ENCODE measurements at regions not wholly inside any gene's neighbourhood (a gene's known extent, or its start where the extent isn't known, plus 50 kb on each side); places are given as distances from the start of the nearest gene placed in this dataset.

DNA sequence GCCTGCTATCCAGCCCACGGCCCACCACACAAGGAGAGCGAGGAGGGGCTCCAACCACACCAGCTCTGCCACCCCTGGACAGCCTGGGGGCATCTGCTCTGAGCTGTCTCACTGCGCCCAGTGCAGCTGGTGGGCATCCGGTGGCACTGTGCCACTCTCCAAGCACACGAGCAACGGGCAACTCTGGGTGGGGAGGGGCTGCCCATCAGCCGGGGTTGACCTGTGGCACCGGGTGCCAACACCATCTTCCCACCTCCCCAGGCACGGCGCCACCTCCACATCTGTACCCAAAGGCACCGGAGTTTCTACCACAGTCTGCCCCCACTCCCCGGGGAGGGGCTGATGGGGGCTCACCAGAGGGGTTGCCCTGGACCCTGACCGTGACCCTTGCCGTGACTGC lies 241.8 kb downstream of the RBFOX3 start:
- no peak for DNase-seq (ENCODE audit: low read depth)

DNA sequence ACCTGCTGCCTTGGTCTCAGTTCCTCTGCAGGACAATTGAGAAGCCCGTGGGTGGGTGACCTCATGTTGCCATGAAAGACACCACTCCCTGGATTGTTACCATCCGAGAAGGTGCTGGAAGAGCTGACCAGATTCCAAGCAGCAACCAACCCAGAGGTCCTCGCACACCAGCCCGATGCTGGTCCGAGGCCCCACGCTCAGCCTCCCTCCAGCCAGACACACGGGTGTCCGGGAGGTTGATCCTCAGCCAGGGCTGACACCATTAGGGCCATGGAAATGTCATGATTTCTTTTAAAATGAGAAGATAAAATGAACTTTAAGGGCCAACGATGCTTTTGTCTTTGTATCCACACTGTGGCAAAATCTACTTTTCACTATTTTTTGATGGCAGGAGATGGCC lies 242.3 kb downstream of the RBFOX3 start:
- DNase-seq (ENCODE audit: low read depth) = no peak

DNA sequence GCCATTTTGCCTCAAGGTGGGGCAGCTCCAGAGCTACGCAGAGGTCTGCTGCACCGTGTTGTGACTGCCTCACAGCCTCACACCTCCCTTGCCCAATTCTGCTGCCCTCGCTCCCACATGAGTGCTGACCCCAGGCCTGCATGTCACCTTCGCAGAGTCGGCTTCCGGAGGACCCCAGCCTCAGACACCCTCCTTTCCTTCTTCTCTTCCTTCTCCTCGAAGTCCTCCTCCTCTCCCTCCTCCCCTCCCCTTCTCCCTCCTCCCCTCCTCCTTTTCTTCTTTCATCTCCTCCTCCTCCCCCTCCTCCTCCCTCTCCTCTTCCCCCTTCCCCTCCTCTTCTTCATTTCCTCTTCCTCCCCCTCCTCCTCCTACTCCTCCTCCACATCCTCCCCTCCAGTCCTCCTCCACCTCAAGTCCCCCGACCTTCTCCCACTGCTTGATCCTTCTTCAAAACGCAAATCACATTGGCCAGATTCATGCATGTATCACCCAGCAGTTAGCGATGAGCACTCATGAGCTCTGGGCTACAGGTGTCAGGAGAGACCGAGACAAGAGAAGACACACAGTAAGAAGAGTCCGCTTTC lies 243.8 kb downstream of the RBFOX3 start:
- no peak for DNase-seq (ENCODE audit: low read depth)

DNA sequence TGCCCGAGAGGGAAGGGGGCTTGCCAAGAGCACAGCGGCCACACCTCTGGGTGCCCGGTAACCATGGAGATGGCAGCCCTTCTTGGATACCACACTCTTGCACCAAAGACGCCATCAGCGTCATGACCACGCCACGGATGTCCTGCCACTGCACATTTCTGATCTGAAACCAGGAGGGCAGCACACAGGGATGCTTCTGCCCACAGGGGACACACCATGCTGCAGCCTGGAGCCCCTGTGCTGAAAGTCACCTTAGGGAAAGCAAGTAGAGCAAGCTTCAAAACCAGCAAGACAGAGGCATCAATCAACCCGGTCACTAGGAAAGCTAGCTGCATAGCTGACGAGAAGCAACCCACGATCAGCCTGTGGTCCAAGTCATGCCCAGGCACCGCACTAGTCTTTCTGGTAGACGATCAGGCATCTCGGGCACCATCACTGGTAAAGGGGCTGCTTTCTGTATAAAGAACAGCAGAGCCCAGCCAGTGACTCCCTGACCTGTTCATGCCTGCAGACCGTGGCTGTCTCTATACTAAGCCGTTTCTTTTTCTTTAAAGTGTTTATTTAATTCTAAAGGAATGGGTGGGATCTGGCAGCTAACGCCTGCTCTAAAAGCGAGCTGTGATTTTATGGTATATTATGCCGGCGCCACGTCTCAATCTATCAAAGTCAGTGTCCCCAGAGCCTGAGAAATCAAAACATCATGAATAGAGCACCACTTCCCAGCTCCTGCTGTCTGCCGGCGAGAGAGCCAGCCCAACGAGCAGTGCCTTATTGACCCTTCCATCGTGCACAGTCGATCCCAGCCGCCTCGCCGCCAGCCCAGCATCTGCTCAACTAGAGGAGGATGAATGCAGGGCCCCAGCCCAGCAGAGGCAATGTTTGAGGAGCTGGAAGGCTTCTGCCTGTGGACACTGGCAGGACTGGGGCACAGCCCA lies 244.7 kb downstream of the RBFOX3 start:
- no peak for DNase-seq (ENCODE audit: low read depth)

DNA sequence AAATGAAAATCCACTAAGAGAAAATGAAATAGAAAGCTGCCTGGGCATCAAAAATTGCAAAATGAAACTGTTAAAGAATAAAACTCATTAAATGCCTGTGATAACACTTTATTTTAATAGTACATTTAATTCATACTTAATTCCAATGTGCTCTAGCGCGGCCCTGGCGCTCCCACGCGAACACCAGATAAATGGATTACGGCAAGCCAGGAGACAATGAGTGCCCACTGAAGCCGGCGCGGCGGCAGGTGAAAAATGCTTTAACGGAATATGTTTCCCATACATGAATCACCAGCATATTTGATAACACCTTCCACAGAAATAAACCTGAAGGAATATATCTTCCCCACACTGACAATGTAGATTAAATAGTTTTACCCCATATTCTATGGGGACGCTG lies 245.5 kb downstream of the RBFOX3 start:
- DNase-seq (ENCODE audit: low read depth) = no peak

DNA sequence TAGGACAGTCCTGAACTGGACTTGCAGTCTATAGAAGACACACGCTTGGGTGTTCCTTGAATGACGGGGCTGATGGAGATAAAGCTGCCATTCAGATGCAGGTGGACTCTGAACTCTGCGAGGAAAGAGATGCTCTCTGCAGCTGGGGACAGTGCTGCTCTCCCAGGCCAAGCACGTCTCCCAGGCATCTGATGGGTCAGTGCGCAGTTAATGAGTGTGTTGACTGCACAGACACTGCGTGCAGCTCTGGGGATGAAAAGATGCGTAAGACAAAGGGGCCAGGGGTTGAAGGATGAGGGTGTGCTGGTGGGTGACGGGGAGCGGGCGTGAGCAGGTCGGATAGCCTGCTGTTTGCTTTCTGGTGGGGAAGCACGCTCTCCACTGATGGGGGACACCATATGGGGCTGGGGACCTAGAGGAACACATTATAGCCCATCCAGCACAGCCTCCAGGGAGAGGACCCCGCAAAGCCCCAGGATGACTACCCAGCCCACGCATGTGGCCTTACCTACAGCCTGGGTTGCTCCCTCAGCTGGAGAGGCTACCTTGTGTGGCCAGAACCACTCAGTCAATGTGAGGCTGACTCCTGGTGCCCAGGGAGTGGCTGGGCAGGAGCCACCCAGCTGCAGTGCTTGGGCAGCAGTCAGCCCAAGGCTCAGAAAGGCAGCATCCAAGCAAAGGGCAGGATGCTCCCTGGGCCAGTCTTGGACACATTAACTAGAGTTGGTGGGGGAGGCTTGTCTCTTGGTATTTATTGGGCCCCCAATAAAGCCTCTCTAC lies 246.3 kb downstream of the RBFOX3 start:
- no peak for DNase-seq (ENCODE audit: low read depth)

DNA sequence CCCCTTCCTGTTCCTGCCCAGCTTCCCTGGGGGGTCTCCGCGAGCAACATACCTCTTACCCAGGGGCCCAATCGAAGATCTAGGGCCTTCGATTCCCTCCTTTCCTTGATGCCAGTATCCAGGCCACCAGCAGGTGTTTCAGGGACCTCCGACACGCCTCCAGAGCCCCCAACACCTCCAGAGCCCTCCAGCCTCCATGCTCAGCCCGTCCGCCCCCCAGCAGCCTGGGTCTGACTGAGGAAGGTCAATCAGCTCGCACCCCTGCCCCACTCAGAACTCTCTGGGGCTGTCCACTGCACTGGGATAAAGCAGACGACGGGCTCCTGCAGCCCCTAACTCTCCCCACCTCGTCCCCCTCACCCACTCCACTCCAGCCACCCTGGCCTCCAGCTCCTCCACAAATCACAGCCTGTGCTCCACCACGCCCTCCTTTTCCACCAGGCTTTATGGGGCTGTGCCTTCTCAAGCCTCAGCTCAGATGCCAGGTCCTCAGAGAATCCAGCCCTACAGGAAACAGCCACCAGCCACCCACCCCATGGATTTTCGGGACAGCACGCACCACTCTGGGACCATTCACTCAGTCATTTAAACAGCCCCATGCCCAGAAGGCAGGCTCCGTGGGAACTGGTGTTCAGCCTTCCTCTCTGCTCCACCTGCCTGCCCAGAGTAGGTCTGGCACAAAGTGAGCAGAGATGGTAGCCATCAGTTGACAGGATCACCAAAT lies 247.1 kb downstream of the RBFOX3 start:
- DNase-seq (ENCODE audit: low read depth) = no peak

DNA sequence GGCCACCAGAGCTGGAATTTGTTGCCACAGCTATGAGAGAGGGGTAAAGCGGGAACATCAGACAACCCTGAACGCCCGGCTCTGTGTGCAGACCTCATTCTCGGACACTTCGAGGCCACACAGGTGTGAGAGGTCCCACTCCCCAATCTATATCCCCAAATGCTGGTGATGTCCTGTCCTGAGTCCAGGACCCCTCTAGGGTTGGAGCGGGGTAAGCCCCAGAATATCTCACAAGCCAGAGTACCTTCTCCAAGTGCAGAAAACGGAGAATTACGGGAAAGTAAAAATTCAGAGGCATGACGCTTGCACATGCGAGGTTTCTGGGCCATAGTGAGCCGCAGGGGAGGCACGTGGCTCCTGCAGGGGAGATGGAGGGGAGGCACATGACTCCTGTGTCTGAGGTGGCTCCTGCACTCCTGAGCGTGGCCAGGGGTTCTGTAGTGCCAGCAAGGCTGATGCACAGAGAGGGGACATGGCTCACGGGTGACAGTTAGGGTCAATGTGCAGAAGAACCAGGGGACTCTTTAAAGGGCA lies 248.0 kb downstream of the RBFOX3 start:
- no peak for DNase-seq (ENCODE audit: low read depth)

DNA sequence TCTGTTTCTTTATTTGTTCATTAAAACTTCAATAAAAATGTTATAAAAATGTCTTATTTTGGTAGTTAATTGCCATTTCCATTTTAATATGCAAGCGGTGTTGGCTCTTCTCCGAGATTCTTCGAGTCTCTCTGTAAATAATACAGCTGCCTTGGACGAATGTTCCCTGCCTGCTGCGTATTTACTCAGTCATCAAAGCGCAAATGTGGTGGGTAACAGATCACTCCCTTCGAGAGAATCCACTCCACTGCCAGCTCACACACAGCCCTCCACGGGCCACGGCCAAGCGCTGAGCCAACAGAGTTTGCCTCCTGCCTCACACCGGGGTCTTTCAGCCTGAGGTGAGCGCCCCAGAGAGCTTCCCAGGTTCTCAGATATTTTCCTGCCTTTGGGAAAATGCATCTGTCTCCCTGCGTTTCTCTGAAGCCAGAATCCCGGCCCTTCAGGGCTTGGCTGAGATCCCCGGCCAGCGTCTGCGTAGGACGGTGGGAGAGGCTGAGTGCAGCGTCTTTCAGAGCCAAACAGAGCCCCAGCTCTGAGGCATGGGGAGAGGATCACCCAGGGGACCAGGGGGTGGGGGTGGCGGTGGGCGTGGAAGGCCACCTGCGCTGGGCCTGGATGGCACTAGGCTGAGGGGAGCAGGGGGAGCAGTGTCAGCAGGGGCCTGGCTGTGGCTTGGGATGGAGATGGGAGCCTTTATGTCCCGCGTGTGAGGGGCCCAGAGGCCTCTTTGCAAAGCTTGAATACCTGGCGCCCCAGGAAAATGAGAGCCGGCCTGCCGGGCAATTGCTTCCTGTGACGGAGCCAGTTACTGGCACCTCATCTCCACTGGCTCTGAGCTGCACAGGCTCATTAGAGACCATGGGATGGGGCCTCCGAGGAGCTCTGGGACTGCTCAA lies 248.7 kb downstream of the RBFOX3 start:
- no peak for DNase-seq (ENCODE audit: low read depth)

DNA sequence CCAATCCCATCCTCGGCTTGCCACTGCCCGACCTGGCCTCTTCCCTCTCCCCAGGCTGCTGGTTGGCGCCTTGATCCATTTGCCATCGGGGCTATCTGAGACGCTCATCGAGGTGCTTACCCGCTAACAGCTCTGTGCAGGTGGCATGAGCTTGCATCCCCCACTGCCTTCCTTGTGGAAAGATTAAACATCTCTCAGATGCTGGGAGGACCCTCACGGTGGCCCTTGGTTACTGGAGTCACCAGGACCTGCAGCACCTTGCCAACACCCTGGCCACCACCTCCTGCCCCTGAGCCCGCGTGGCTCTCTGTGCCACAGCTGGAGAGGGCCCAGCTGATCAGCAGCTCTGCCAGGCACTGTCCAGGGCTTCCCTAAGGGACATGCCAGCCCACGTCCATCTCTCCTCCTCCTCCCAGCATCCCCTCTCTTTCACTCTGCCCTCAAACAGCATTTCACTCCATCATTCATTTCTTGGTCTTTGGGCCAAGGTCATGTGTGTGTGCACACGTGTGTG lies 249.6 kb downstream of the RBFOX3 start:
- DNase-seq (ENCODE audit: low read depth) = no peak

DNA sequence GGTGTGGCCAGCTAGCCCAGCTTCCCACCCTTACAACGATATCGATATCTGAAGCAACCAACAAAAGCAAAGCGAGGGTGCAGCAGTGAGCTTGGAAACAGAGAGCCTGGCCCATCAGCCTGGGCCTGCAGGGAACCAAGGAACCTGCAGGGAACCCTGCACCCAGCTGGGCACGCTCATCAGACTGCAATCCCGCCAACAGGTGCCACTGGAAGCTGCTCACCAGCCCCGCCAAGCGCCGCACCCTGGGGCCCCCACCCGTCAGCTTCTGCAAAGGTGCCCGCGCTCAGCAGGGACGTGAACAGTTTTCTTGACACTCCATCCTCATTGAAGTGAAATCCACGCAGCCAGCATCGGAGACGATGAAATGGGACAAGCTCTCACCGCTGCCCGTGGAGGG lies 250.7 kb downstream of the RBFOX3 start:
- no peak for DNase-seq (ENCODE audit: low read depth)

DNA sequence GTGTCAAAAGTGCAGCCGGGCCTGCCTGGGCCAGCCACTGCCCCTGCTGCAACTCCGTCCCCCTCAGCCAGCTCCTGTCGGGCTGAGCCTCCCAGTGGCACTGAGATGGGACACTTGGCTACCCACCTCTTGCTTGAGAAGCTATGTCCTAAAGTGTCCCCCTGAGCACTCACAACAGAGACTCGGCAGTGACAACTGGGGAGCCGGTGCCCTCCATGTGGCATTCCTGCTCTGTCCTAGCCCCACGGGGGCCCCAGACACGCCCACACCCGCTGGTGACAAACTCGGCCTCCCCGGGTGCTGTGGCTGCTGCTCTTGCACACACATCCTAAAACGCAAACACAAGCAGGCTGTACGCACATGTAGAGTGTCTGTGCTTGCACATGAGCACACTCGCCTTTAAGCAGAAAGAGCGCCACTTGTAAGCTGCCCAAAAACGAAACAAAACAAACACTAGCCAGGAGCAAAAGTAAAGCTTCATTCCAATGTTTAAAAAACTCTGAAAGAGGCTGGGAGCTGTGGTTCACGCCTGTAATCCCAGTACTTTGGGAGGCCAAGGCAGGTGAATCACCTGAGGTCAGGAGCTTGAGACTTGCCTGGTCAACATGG lies 253.9 kb downstream of the RBFOX3 start:
- DNase-seq (ENCODE audit: low read depth) = no peak

DNA sequence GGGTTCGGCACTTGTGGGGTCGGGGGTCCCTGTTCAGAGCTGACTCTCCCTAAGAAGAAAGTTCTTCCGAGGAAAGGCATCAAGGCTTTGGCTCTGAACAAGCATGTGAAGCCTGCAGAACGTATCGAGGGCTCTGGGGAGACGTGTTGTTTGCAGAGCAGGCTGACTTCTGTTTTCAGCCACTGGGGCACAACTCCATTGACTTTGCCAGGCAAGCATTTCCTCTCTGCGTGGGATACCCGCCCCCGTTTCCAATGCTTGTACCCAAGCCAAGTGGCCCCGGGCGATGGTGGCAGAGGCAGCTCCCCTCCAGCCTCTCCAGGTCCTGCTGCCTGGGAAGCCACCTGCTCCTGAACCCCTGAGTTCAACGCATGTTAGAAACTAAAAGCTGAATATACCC lies 255.7 kb downstream of the RBFOX3 start:
- DNase-seq (ENCODE audit: low read depth) = no peak

DNA sequence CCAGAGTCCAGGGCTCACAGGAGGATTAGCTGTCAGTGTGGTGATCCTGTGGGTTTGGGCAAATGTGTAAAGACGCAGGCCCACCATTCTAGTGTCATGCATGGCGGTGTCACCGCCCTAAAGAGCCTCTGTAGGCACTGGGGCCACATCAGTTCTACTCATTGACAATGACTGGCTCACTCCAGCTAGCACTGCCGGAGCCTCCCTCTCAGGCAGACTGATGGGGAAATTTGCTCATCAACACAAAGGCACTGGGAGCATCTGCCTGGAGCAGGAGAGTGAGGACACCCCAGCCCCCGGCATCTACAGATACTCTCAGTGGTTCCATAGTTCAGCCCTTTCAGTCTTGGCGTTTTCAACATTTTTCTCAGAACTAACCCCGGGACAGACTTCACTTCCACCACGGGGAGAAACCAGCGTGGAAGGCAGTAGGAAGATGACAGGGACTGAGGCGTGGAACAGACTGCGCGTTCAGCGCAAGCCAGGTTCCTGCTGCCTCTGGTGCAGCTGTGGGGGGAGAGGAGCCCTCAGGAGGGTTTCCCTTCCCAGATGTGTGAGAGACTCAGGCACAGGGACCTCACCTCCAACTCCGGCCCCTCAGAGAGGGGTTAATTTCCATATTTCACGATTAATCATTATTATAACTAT lies 256.6 kb downstream of the RBFOX3 start:
- DNase-seq (ENCODE audit: low read depth) = no peak

DNA sequence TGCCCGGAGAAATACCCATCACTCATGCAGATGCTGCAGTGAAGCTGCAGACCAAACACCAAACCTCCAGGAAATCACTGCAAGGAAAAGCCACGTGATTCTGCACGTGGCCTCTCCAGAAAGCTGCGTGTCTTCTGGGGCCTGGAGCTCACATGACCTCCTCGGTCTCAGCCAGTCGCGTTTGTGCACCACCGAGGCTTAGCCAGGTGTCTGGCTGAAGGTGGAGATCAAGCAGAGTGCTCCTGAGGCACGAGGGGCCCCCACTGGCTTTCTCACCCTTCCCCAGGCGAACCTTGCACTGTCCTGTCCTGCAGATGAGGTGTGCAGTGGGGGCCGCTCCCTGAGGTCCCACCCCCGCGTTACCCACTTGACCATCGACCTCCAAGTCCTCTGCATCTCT lies 257.3 kb downstream of the RBFOX3 start:
- no peak for DNase-seq (ENCODE audit: low read depth)

DNA sequence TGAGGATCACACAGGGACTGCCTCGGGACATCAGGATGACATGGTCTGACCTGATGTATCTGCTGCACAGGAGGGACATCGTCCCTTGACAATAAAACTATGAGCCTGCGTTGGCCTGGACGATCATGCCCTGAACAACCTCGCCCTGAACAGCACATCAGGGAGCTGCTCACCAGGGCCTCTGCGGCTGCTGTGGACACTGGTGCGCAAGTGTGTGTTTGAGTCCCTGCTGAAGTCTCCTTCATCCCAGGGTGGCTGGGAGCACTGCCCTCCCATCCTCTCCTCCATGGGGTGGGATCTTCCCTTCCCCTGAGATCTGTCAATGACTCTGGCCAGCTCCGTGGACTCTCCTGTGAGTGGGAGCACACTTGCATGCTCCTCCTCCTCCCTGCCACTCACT lies 257.8 kb downstream of the RBFOX3 start:
- no peak for DNase-seq (ENCODE audit: low read depth)

DNA sequence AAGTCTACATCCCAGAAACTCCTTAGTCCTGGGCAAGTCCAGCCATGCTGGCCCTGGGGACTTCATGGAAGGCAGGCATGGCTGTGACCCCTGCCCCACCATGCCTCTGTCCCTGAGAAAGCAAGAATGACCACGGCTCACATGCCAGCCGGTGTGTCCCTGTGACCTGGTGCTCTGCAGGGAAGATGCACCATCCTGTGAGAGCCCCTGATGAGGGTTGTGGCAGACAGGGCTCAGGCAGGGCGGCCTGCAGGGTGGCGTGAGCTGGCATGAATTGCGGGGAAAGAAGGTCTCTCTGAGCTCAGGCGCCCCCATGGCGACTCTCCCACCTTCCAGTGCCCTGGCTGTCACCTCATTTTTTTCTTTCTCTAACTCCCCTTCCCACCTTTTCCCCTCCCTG lies 260.3 kb downstream of the RBFOX3 start:
- DNase-seq (ENCODE audit: low read depth) = no peak

DNA sequence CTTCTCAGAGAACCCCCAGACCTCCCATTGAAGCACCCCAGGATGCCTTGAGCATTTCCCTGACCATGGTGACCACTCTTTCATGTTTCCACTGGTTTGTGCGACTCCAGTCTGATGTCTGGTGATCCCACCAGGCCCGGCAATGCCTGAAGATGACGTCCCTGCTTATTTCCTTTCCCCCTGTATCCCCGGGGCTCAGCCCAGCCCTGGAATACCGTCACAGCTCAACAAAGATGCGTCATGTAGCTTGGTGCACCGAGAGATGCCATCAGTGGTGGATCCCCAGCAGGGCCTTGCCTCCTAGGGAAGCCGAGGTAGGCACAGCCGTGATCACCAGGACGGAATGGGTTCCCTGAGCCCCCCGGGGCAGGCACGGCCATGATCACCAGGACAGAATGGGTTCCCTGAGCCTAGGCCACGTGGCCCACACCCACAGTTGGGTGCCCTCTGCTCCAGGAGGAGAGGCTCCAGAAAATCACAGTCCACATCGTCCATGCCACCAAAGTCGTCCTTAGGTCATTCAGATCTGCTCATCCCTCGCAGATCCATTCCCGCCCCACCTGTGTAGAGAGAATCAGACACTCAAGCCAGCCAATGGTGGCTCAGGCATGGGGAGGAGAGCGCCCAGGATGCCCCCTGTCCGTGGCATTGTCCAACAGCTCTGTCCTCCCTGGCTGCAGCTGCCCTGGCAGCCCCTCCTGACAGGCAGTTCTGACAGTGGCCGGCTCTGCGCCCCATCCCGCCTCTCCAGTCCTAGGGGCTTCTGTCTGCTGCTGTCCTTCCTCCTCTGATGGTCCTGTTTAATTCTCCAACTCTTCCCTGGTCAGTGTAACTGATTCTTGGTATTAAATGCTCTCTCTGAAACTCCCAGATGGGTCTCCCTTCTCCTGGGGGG lies 261.1 kb downstream of the RBFOX3 start:
- DNase-seq (ENCODE audit: low read depth) = no peak

DNA sequence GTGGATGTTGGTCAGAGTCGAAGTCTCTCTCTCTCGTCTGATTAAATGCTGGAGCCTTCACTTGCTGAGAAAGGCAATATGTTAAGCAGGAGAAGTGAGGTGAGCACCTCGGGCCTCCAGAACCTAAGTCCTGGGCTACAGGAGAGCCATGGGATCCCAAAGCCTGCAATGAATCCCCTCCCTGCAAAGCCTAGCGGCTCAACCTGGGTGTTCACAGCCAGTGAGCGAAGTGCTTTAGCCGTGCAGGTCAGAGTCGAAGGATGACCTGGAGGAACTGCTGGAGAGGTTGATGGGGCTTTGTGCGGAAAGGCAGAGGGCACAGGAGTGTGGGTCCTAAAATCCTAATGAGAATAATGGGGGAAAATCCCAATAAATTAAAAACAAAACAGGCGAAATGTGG lies 267.8 kb downstream of the ENGASE start:
- DNase-seq (ENCODE audit: low read depth) = no peak

All from activated T-helper 1 cell treated with Interleukin-2 at 50 U/mL for 16 hours (primary cell).